ENCODE measurements at regions not wholly inside any gene's neighbourhood (a gene's known extent, or its start where the extent isn't known, plus 50 kb on each side); places are given as distances from the start of the nearest gene placed in this dataset.

- DNase-seq (ENCODE audit: low read depth), result no peak
- no peak for TF ChIP-seq POLR2A (IDR thresholded peaks at IDR 0.05; ENCODE audit: extremely low read depth, insufficient read length)
- no peak for TF ChIP-seq MAX (IDR thresholded peaks at IDR 0.05; ENCODE audit: low read depth, low read length)
- TF ChIP-seq MYC (IDR thresholded peaks at IDR 0.05; ENCODE audit: low read depth, low read length), result no peak
- no peak for TF ChIP-seq CTCF (IDR thresholded peaks at IDR 0.05; ENCODE audit: low read depth, low read length)
- H3K4me3 ChIP-seq (ENCODE audit: low read depth, low read length), result no peak overlapping the region
These were observed 295.9 kb downstream of the CEMIP2 start for GRCh38 chr9:71472400-71472799.

- no peak overlapping the region for H3K4me3 ChIP-seq (ENCODE audit: low read depth, low read length)
- DNase-seq (ENCODE audit: low read depth), result peak; percentile 4
- TF ChIP-seq CTCF (IDR thresholded peaks at IDR 0.05; ENCODE audit: low read depth, low read length), result no peak
- TF ChIP-seq MAX (IDR thresholded peaks at IDR 0.05; ENCODE audit: low read depth, low read length), result no peak
- no peak for TF ChIP-seq MYC (IDR thresholded peaks at IDR 0.05; ENCODE audit: low read depth, low read length)
- TF ChIP-seq POLR2A (IDR thresholded peaks at IDR 0.05; ENCODE audit: extremely low read depth, insufficient read length), result no peak
These were observed 302.9 kb downstream of the CEMIP2 start for GRCh38 chr9:71465392-71465791.

GRCh38 chr9:71459082-71459481, 309.2 kb downstream of the CEMIP2 start:
- H3K4me3 ChIP-seq (ENCODE audit: low read depth, low read length), result no peak overlapping the region
- no peak for DNase-seq (ENCODE audit: low read depth)
- TF ChIP-seq MAX (IDR thresholded peaks at IDR 0.05; ENCODE audit: low read depth, low read length) (no peak), POLR2A (IDR thresholded peaks at IDR 0.05; ENCODE audit: extremely low read depth, insufficient read length) (no peak), CTCF (IDR thresholded peaks at IDR 0.05; ENCODE audit: low read depth, low read length) (no peak), MYC (IDR thresholded peaks at IDR 0.05; ENCODE audit: low read depth, low read length) (no peak)

GRCh38 chr9:71446473-71447411, 321.6 kb downstream of the CEMIP2 start:
- TF ChIP-seq POLR2A (IDR thresholded peaks at IDR 0.05; ENCODE audit: extremely low read depth, insufficient read length), result no peak
- TF ChIP-seq MYC (IDR thresholded peaks at IDR 0.05; ENCODE audit: low read depth, low read length), result no peak
- no peak for TF ChIP-seq CTCF (IDR thresholded peaks at IDR 0.05; ENCODE audit: low read depth, low read length)
- DNase-seq (ENCODE audit: low read depth), result peak; percentile 55
- H3K4me3 ChIP-seq (ENCODE audit: low read depth, low read length), result no peak overlapping the region

GRCh38 chr9:71446106-71446472, 322.2 kb downstream of the CEMIP2 start:
- no peak for TF ChIP-seq MAX (IDR thresholded peaks at IDR 0.05; ENCODE audit: low read depth, low read length)
- H3K4me3 ChIP-seq (ENCODE audit: low read depth, low read length), result no peak overlapping the region
- no peak for DNase-seq (ENCODE audit: low read depth)

GRCh38 chr9:71442937-71443336, 321.5 kb upstream of the TRPM3 start:
- no peak for TF ChIP-seq MAX (IDR thresholded peaks at IDR 0.05; ENCODE audit: low read depth, low read length)
- TF ChIP-seq CTCF (IDR thresholded peaks at IDR 0.05; ENCODE audit: low read depth, low read length), result no peak
- TF ChIP-seq POLR2A (IDR thresholded peaks at IDR 0.05; ENCODE audit: extremely low read depth, insufficient read length), result no peak
- TF ChIP-seq MYC (IDR thresholded peaks at IDR 0.05; ENCODE audit: low read depth, low read length), result no peak
- DNase-seq (ENCODE audit: low read depth), result no peak

More at GRCh38 chr9:71442937-71443336, 321.5 kb upstream of the TRPM3 start:
- no peak overlapping the region for H3K4me3 ChIP-seq (ENCODE audit: low read depth, low read length)

All from NB4 (cell line).